ENCODE measurements at regions not wholly inside any gene's neighbourhood (a gene's known extent, or its start where the extent isn't known, plus 50 kb on each side); places are given as distances from the start of the nearest gene placed in this dataset.

DNA sequence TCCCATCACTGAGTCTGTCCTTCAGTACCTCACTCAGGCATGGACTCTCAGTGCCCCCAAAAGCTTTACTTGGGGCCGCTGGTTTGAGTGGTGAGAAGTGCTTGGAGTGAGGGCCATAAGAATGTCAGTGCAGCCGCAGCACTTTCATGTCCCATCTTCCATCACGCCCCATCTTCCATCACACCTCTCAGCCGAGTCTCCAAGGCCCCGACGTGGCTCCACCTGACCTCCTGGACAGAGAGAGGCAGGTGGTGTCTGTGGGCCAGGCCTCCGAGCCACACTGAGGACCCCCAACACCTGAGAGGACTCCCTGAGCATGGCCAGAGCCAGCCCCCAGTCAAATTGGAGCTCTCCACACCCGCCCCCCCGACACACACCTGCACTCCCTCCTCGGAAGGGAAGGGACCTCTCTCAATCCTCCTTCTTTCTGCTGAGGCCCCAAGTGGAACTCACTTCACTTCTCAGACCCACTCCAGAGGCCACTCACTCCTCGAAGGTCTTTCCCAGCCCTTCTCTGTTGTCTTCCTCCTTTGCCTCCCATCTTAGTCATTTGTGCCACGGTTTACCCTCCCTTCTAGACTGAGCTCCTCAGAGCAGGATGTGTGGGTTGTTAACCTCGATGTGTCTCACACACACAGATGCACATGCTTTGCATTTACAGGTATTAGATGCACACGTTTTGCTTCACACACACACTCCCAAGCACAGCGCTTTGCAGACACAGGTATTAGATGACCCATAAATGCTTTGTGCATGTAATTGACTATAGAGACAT, 65.7 kb upstream of the ATP12A start:
- TF ChIP-seq, protein P1, sequence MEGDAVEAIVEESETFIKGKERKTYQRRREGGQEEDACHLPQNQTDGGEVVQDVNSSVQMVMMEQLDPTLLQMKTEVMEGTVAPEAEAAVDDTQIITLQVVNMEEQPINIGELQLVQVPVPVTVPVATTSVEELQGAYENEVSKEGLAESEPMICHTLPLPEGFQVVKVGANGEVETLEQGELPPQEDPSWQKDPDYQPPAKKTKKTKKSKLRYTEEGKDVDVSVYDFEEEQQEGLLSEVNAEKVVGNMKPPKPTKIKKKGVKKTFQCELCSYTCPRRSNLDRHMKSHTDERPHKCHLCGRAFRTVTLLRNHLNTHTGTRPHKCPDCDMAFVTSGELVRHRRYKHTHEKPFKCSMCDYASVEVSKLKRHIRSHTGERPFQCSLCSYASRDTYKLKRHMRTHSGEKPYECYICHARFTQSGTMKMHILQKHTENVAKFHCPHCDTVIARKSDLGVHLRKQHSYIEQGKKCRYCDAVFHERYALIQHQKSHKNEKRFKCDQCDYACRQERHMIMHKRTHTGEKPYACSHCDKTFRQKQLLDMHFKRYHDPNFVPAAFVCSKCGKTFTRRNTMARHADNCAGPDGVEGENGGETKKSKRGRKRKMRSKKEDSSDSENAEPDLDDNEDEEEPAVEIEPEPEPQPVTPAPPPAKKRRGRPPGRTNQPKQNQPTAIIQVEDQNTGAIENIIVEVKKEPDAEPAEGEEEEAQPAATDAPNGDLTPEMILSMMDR (conservative IDR thresholded peaks at IDR 0.05), result no peak
- TF ChIP-seq ZFX (IDR thresholded peaks at IDR 0.05), result no peak
